ENCODE measurements at regions not wholly inside any gene's neighbourhood (a gene's known extent, or its start where the extent isn't known, plus 50 kb on each side); places are given as distances from the start of the nearest gene placed in this dataset.

GRCh38 chr13:34521171-34521570 lies 420.9 kb upstream of the NBEA start:
- Mint-ChIP-seq H3K27me3 (ENCODE audit: low read depth in 3 of 3) (peaks cover 0 to 1% (median 0%) of the 10 kb centered on the region in 3 donors), H3K4me1 (no peaks in the 10 kb centered on the region)
- no peak overlapping the region for H2AFZ ChIP-seq (ENCODE audit: insufficient read depth, low read depth, low read length, poor library complexity, severe bottlenecking)

GRCh38 chr13:34522808-34523207 lies 419.3 kb upstream of the NBEA start:
- TF ChIP-seq CTCF (IDR thresholded peaks at IDR 0.05) = no peak
- Histone ChIP-seq H3K4me3 (replicated peaks in 1 of 3; ENCODE audit: low read depth in 2 of 3, low read length in 3 of 3) (no peak overlapping the region), H3K79me2 (ENCODE audit: insufficient read depth, low read length) (no peaks in the 10 kb centered on the region), H3K27ac (ENCODE audit: low read depth in 1 of 2, low read length in 2 of 2) (no peak overlapping the region), H4K20me1 (ENCODE audit: insufficient read depth, low read length) (no peaks in the 10 kb centered on the region), H3K36me3 (replicated peaks in 1 of 2; ENCODE audit: control insufficient read depth in 1 of 2, insufficient read depth in 2 of 2, low read length in 2 of 2) (no peaks in the 10 kb centered on the region), H3K4me1 (ENCODE audit: control insufficient read depth in 1 of 2, insufficient read depth in 2 of 2, low read length in 2 of 2) (no peaks in the 10 kb centered on the region), H2AFZ (ENCODE audit: insufficient read depth, low read depth, low read length, poor library complexity, severe bottlenecking) (no peak overlapping the region), H3K9ac (ENCODE audit: insufficient read depth, low read length, poor library complexity, severe bottlenecking) (no peak overlapping the region), H3K4me2 (replicated peaks; ENCODE audit: extremely low read depth, low read length, poor library complexity, severe bottlenecking) (no peak overlapping the region), H3K9me3 (replicated peaks in 1 of 2; ENCODE audit: control insufficient read depth in 1 of 2, insufficient read depth in 1 of 2, low read length in 2 of 2) (peaks cover 3 to 17% of the 10 kb centered on the region in 2 donors), H3K27me3 (ENCODE audit: control insufficient read depth in 2 of 2, insufficient read depth in 2 of 2, low read length in 2 of 2) (no peaks in the 10 kb centered on the region)
- no peaks in the 10 kb centered on the region for H3K36me3 Mint-ChIP-seq
- H3K27ac Mint-ChIP-seq = no peak overlapping the region
- no CpG with 5 or more reads among the region's 4 CpGs for WGBS (ENCODE audit: insufficient coverage)
- H3K4me3 Mint-ChIP-seq = no peak overlapping the region
- DNase-seq = no peak
- H3K4me1 Mint-ChIP-seq = no peaks in the 10 kb centered on the region
- peaks cover 0 to 1% (median 0%) of the 10 kb centered on the region in 3 donors for H3K27me3 Mint-ChIP-seq (ENCODE audit: low read depth in 3 of 3)
- intact Hi-C loops (cut with micrococcal nuclease) = no loop called here
- H3K9me3 Mint-ChIP-seq = peaks cover 3 to 12% (median 4%) of the 10 kb centered on the region in 7 donors

More at GRCh38 chr13:34521171-34521570, 420.9 kb upstream of the NBEA start:
- H3K79me2 ChIP-seq (ENCODE audit: insufficient read depth, low read length) = no peaks in the 10 kb centered on the region
- H3K4me1 ChIP-seq (ENCODE audit: control insufficient read depth in 1 of 2, insufficient read depth in 2 of 2, low read length in 2 of 2) = no peaks in the 10 kb centered on the region
- no peaks in the 10 kb centered on the region for H4K20me1 ChIP-seq (ENCODE audit: insufficient read depth, low read length)
- H3K4me2 ChIP-seq (replicated peaks; ENCODE audit: extremely low read depth, low read length, poor library complexity, severe bottlenecking) = no peak overlapping the region
- intact Hi-C loops (cut with micrococcal nuclease) = no loop called here
- Mint-ChIP-seq H3K9me3 (peaks cover 2 to 10% (median 4%) of the 10 kb centered on the region in 7 donors), H3K27ac (no peak overlapping the region), H3K4me3 (no peak overlapping the region), H3K36me3 (no peaks in the 10 kb centered on the region)
- H3K9ac ChIP-seq (ENCODE audit: insufficient read depth, low read length, poor library complexity, severe bottlenecking) = no peak overlapping the region
- DNase-seq = no peak
- H3K36me3 ChIP-seq (replicated peaks in 1 of 2; ENCODE audit: control insufficient read depth in 1 of 2, insufficient read depth in 2 of 2, low read length in 2 of 2) = no peaks in the 10 kb centered on the region
- H3K9me3 ChIP-seq (replicated peaks in 1 of 2; ENCODE audit: control insufficient read depth in 1 of 2, insufficient read depth in 1 of 2, low read length in 2 of 2) = peaks cover 3 to 17% of the 10 kb centered on the region in 2 donors
- H3K27ac ChIP-seq (ENCODE audit: low read depth in 1 of 2, low read length in 2 of 2) = no peak overlapping the region
- H3K27me3 ChIP-seq (ENCODE audit: control insufficient read depth in 2 of 2, insufficient read depth in 2 of 2, low read length in 2 of 2) = no peaks in the 10 kb centered on the region
- no peak for TF ChIP-seq CTCF (IDR thresholded peaks at IDR 0.05)
- 89% methylated on average over 5 of the region's 5 CpGs for WGBS (ENCODE audit: insufficient coverage)
- H3K4me3 ChIP-seq (replicated peaks in 1 of 3; ENCODE audit: low read depth in 2 of 3, low read length in 3 of 3) = no peak overlapping the region
